Endothelial cell of umbilical vein (primary cell): ENCODE measurements at regions not wholly inside any gene's neighbourhood (a gene's known extent, or its start where the extent isn't known, plus 50 kb on each side); places are given as distances from the start of the nearest gene placed in this dataset.

Experiments
- BruUV-seq: library from RNA; stranded (reverse); fragments of 400-500 nt; replicated peaks from 2 replicates; lab custom pipeline; 2021; lab: Mats Ljungman, UMichigan
- CTCF ChIA-PET: fragments of 300-600, 350-600 bp; sonication (Branson Sonifier 250); formaldehyde crosslinking; loops from one replicate; lab custom pipeline; 2021; ENCODE audit warnings: antibody characterized with exemption, inconsistent platforms; lab: Charles Lee
- POLR2A ChIA-PET: fragments of 300-600, 350-600 bp; sonication (Branson Sonifier 250); formaldehyde crosslinking; loops from one replicate; lab custom pipeline; 2021; ENCODE audit warnings: antibody characterized with exemption, inconsistent platforms; lab: Charles Lee
- DNase-seq: peaks from one replicate; pipeline ENCODE4 v3.0.0-alpha.2; 2011; ENCODE audit warnings: low read depth, low spot score
- FAIRE-seq: peaks from 2 replicates; lab custom pipeline; 2011; peaks lifted over from hg19 to GRCh38; lab: Jason Lieb, UNC
- H2AFZ ChIP-seq: 2 replicates; pipeline ENCODE4 v1.6.0; 2012; ENCODE audit warnings: low read depth, low read length, control low read depth, inconsistent platforms
- H3K27ac ChIP-seq: 2 replicates; pipeline ENCODE4 v1.5.1; 2011; ENCODE audit warnings: low read depth, mild to moderate bottlenecking, control low read depth, low read length, moderate library complexity; ENCODE audit not compliant: insufficient read depth
- H3K27me3 ChIP-seq, 2 experiments: 2 replicates each; pipeline versions ENCODE4 v1.6.0 to v1.6.1; 2011; ENCODE audit warnings: low read length in 2 of 2, mixed read lengths in 1 of 2; ENCODE audit not compliant: control insufficient read depth in 2 of 2, insufficient read depth in 2 of 2
- H3K36me3 ChIP-seq, 2 experiments: 2 replicates in 1 of 2; 3 replicates in 1 of 2; pipeline ENCODE4 v1.5.1; 2011; ENCODE audit warnings: low read length in 2 of 2, mild to moderate bottlenecking in 1 of 2, moderate library complexity in 1 of 2; ENCODE audit not compliant: control insufficient read depth in 2 of 2, insufficient read depth in 2 of 2; ENCODE audit errors: extremely low read depth in 1 of 2
- H3K4me1 ChIP-seq: 3 replicates; pipeline ENCODE4 v1.5.1; 2011; ENCODE audit warnings: mild to moderate bottlenecking, low read length; ENCODE audit not compliant: control insufficient read depth, insufficient read depth; ENCODE audit errors: extremely low read depth
- H3K4me2 ChIP-seq: 2 replicates; pipeline ENCODE4 v1.6.1; 2011; ENCODE audit warnings: low read length, control low read depth, mixed read lengths; ENCODE audit not compliant: insufficient read depth
- H3K4me3 ChIP-seq, 3 experiments: fragments of 200-600 bp in 1 of 3; sonication (generic), shearing (Covaris generic) in 1 of 3; replicated peaks in 1 of 3; 2 replicates each; pipeline ENCODE4 v1.5.1; 2011 to 2016; ENCODE audit warnings: control low read depth in 3 of 3, low read length in 3 of 3, mild to moderate bottlenecking in 2 of 3, inconsistent platforms in 1 of 3, low read depth in 1 of 3, moderate library complexity in 1 of 3; ENCODE audit not compliant: insufficient read depth in 1 of 3
- H3K79me2 ChIP-seq: 2 replicates; pipeline ENCODE4 v1.6.0; 2012; ENCODE audit warnings: low read length, inconsistent platforms; ENCODE audit not compliant: control insufficient read depth, insufficient read depth
- H3K9ac ChIP-seq: replicated peaks from 2 replicates; pipeline ENCODE3; 2011; ENCODE audit warnings: low read length, control low read depth; ENCODE audit not compliant: insufficient read depth; ENCODE audit errors: extremely low read depth
- H3K9me1 ChIP-seq: replicated peaks from 3 replicates; pipeline ENCODE4 v1.6.0; 2011; ENCODE audit warnings: mild to moderate bottlenecking, low read length; ENCODE audit not compliant: control insufficient read depth, insufficient read depth; ENCODE audit errors: extremely low read depth
- H3K9me3 ChIP-seq: replicated peaks from 2 replicates; pipeline ENCODE4 v1.5.1; 2012; ENCODE audit warnings: low read length, inconsistent platforms; ENCODE audit not compliant: control insufficient read depth, insufficient read depth
- H4K20me1 ChIP-seq: replicated peaks from 2 replicates; pipeline ENCODE3; 2011; ENCODE audit warnings: mild to moderate bottlenecking, low read length; ENCODE audit not compliant: control insufficient read depth, insufficient read depth; ENCODE audit errors: extremely low read depth
- CTCF ChIP-seq, 2 donors: IDR thresholded peaks; 1 replicate in 1 of 2; 2 replicates in 1 of 2; pipeline ENCODE4 v1.5.1; 2011; ENCODE audit warnings: low read length in 2 of 2, mild to moderate bottlenecking in 2 of 2, moderate library complexity in 2 of 2, control low read depth in 1 of 2, inconsistent platforms in 1 of 2, low read depth in 1 of 2; ENCODE audit not compliant: insufficient read depth in 1 of 2; ENCODE audit errors: extremely low read depth in 1 of 2
- EZH2 ChIP-seq: IDR thresholded peaks from 2 replicates; pipeline ENCODE4 v1.6.1; 2012; ENCODE audit warnings: borderline replicate concordance, low read depth, mild to moderate bottlenecking, moderate library complexity, low read length, inconsistent platforms; ENCODE audit not compliant: severe bottlenecking
- FOS ChIP-seq: IDR thresholded peaks from 2 replicates; pipeline ENCODE4 v1.6.1; 2011; ENCODE audit warnings: mild to moderate bottlenecking, low read length, moderate library complexity, borderline replicate concordance; ENCODE audit not compliant: insufficient read depth
- GATA2 ChIP-seq: IDR thresholded peaks from 2 replicates; pipeline ENCODE4 v1.7.0; 2011; ENCODE audit warnings: low read depth, mild to moderate bottlenecking, moderate library complexity, mixed read lengths, low read length; ENCODE audit not compliant: insufficient read length, insufficient read depth
- JUN ChIP-seq: IDR thresholded peaks from 2 replicates; pipeline ENCODE4 v1.6.1; 2011; ENCODE audit warnings: borderline replicate concordance, low read depth; ENCODE audit not compliant: insufficient read length, insufficient read depth
- MAX ChIP-seq: IDR thresholded peaks from 2 replicates; pipeline ENCODE4 v1.6.1; 2011; ENCODE audit not compliant: insufficient read depth, insufficient read length
- MYC ChIP-seq: IDR thresholded peaks from one replicate; pipeline ENCODE4 v1.6.1; 2011; ENCODE audit warnings: mild to moderate bottlenecking, low read depth, low read length
- POLR2A ChIP-seq: IDR thresholded peaks from 2 replicates; pipeline ENCODE4 v1.6.1; 2012; ENCODE audit warnings: low read depth, mild to moderate bottlenecking, control low read depth, low read length
- POLR2AphosphoS5 ChIP-seq: IDR thresholded peaks from 2 replicates; pipeline ENCODE4 v1.6.1; 2012; ENCODE audit warnings: low read depth, mild to moderate bottlenecking, control low read depth, low read length, moderate library complexity; ENCODE audit not compliant: insufficient read depth
- dilution Hi-C: fragments of 300-500 bp; cut with MboI; formaldehyde crosslinking; loops from one replicate; pipeline ENCODE4 v1.15.0; 2019; ENCODE audit warnings: low sequenced_read_pairs; ENCODE audit not compliant: extremely low pct_ligation_motif_present
- intact Hi-C: fragments of 100-400 bp; cut with micrococcal nuclease; formaldehyde crosslinking; loops from one replicate; pipeline ENCODE4 v1.10.0; 2022

GRCh38 chr10:29136411-29136810 is 152.5 kb upstream of the LYZL1 start:
- dilution Hi-C loops: no loop called here
- Histone ChIP-seq H3K9ac (no peak overlapping the region), H3K9me3 (no peaks in the 10 kb centered on the region), H3K27me3 (no peaks in the 10 kb centered on the region), H4K20me1 (no peaks in the 10 kb centered on the region), H3K79me2 (no peaks in the 10 kb centered on the region), H3K4me2 (no peak overlapping the region), H3K4me3 (no peak overlapping the region), H3K36me3 (no peaks in the 10 kb centered on the region), H3K4me1 (peaks cover 31% of the 10 kb centered on the region), H3K27ac (no peak overlapping the region), H3K9me1 (no peaks in the 10 kb centered on the region), H2AFZ (no peak overlapping the region)
- ChIA-PET POLR2A (no interaction called here), CTCF (no interaction called here)
- TF ChIP-seq POLR2A: no peak
- TF ChIP-seq MYC: no peak
- no peak for TF ChIP-seq POLR2AphosphoS5
- no peak for TF ChIP-seq JUN
- no peak for TF ChIP-seq CTCF (IDR thresholded peaks at IDR 0.05; ENCODE audit: extremely low read depth in 1 of 2, insufficient read depth in 1 of 2, low read depth in 1 of 2, low read length in 2 of 2)
- no peak for TF ChIP-seq MAX
- TF ChIP-seq FOS: no peak
- no peak for TF ChIP-seq GATA2
- TF ChIP-seq EZH2: no peak
- no TSS peak for BruUV-seq
- DNase-seq: no peak
- intact Hi-C loops: loop anchor here (10.0 kb wide), 2 partner anchors 108 to 168 kb away; no protein-coding TSS in a partner anchor
- no peak for FAIRE-seq
